ENCODE measurements at regions not wholly inside any gene's neighbourhood (a gene's known extent, or its start where the extent isn't known, plus 50 kb on each side); places are given as distances from the start of the nearest gene placed in this dataset.

- H3K27me3 Mint-ChIP-seq (ENCODE audit: low read depth in 3 of 3), result no peaks in the 10 kb centered on the region
- H3K9me3 Mint-ChIP-seq, result peaks cover 1 to 47% (median 14%) of the 10 kb centered on the region in 6 donors
- DNase-seq, result no peak
- no peaks in the 10 kb centered on the region for H3K4me1 Mint-ChIP-seq
- no peak overlapping the region for H3K4me3 Mint-ChIP-seq
- no peak overlapping the region for H3K27ac Mint-ChIP-seq
- H3K36me3 Mint-ChIP-seq, result no peaks in the 10 kb centered on the region
Observed at GRCh38 chr21:18602711-18603110, 199.1 kb upstream of the TMPRSS15 start.

DNA sequence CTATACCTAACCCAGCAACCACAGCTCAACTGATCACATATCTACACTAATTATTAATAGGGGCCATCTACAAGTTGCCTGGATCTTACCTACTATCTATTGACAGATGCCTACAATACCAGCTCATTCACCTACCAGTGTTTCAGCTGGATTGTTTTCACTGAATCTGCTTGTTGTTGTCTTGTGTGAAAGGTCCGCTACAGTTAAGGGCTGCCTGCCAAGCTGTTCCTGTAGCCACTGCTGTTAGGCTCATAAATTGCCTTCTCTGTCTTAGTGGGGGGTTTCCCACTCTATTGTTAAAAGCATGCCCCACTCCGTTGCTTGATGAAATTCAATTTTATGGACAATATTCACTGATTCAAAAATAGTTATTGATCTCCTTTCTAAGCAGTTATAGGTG lies 199.7 kb upstream of the TMPRSS15 start:
- H3K4me1 Mint-ChIP-seq, result no peaks in the 10 kb centered on the region
- H3K27ac Mint-ChIP-seq, result no peak overlapping the region
- peaks cover 1 to 43% (median 12%) of the 10 kb centered on the region in 6 donors for H3K9me3 Mint-ChIP-seq
- H3K36me3 Mint-ChIP-seq, result no peaks in the 10 kb centered on the region
- H3K27me3 Mint-ChIP-seq (ENCODE audit: low read depth in 3 of 3), result no peaks in the 10 kb centered on the region
- DNase-seq, result no peak
- H3K4me3 Mint-ChIP-seq, result no peak overlapping the region

DNA sequence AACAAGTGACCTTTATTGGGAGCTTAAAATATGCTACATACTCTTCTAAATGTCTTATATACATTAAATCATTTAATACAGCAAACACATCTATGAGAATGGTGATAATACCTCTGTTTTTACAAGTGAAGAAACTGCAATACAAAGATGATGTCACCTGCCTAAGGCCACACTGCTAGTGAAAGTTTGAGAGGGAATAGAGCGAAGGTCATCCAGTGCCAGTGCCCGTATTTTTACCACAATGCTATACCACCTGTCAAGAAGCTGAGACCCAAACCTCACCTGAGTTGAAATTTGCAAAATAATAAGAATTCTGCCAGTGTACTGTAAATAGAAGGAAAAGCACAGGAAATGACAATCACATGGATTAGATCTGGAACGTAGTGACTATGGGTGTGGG lies 200.4 kb upstream of the TMPRSS15 start:
- Mint-ChIP-seq H3K36me3 (no peaks in the 10 kb centered on the region), H3K4me1 (no peaks in the 10 kb centered on the region), H3K4me3 (no peak overlapping the region), H3K27me3 (ENCODE audit: low read depth in 3 of 3) (no peaks in the 10 kb centered on the region), H3K9me3 (peaks cover 1 to 39% (median 10%) of the 10 kb centered on the region in 6 donors), H3K27ac (no peak overlapping the region)
- DNase-seq, result no peak

DNA sequence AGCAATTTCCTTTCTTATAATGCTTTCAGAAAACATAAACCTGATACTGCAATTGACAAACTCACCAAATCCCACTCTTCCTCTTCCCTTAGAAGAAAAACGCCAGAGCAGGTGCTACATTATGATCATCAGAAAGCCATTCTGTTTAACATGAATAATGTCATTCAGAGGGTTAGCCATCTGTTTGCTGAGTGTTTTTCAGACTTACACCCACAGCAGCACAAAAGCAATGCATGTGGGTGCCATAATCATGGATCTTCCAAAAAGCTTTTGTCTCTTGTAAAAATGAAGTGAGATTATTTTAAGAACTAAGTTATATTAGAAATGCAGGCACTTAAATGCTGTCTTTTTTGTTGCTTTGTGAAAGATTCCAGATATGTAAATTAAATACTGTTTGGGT lies 204.6 kb upstream of the TMPRSS15 start:
- H3K4me1 Mint-ChIP-seq, result no peaks in the 10 kb centered on the region
- H3K9me3 Mint-ChIP-seq, result peaks cover 0 to 29% (median 8%) of the 10 kb centered on the region in 6 donors
- no peak overlapping the region for H3K27ac Mint-ChIP-seq

DNA sequence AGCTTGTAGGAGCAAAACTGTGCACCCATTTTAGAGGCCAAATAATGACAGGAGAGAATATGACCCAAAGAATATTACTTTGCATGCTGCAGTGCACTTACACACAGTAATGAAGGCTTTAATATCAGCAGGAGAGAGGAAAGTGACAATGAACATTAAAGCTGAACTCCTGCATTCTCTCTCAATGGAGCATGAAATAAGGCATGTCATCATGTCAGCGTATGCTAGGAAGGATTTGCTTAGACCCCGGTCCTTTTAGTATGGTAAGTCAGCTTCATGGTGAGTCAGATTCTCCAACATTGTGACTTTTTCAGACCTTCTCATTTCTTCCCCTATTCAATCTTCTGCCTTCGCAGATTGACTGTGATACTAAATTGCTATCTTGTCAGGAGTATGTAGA lies 210.7 kb upstream of the TMPRSS15 start:
- Mint-ChIP-seq H3K27me3 (ENCODE audit: low read depth in 3 of 3) (peaks cover 0 to 2% (median 0%) of the 10 kb centered on the region in 3 donors), H3K27ac (no peak overlapping the region), H3K36me3 (no peaks in the 10 kb centered on the region), H3K4me3 (no peak overlapping the region), H3K4me1 (no peaks in the 10 kb centered on the region), H3K9me3 (peaks cover 3 to 19% (median 11%) of the 10 kb centered on the region in 6 donors)
- DNase-seq, result no peak

More for the DNA sequence above, 204.6 kb upstream of the TMPRSS15 start:
- Mint-ChIP-seq H3K36me3 (no peaks in the 10 kb centered on the region), H3K4me3 (no peak overlapping the region), H3K27me3 (ENCODE audit: low read depth in 3 of 3) (no peaks in the 10 kb centered on the region)
- DNase-seq, result no peak

- Mint-ChIP-seq H3K27ac (no peak overlapping the region), H3K4me3 (no peak overlapping the region), H3K27me3 (ENCODE audit: low read depth in 3 of 3) (peaks cover 0 to 2% (median 0%) of the 10 kb centered on the region in 3 donors), H3K4me1 (no peaks in the 10 kb centered on the region), H3K9me3 (peaks cover 3 to 18% (median 12%) of the 10 kb centered on the region in 6 donors), H3K36me3 (no peaks in the 10 kb centered on the region)
- DNase-seq, result no peak
Observed at GRCh38 chr21:18617291-18617690, 213.7 kb upstream of the TMPRSS15 start.

- Mint-ChIP-seq H3K4me1 (no peaks in the 10 kb centered on the region), H3K36me3 (no peaks in the 10 kb centered on the region), H3K27me3 (ENCODE audit: low read depth in 3 of 3) (no peaks in the 10 kb centered on the region), H3K9me3 (peaks cover 7 to 27% (median 15%) of the 10 kb centered on the region in 6 donors), H3K27ac (no peak overlapping the region), H3K4me3 (no peak overlapping the region)
- no peak for DNase-seq
Observed at GRCh38 chr21:18620436-18620835, 216.9 kb upstream of the TMPRSS15 start.

GRCh38 chr21:18622383-18622782 lies 218.8 kb upstream of the TMPRSS15 start:
- no peak overlapping the region for H3K27ac Mint-ChIP-seq

DNA sequence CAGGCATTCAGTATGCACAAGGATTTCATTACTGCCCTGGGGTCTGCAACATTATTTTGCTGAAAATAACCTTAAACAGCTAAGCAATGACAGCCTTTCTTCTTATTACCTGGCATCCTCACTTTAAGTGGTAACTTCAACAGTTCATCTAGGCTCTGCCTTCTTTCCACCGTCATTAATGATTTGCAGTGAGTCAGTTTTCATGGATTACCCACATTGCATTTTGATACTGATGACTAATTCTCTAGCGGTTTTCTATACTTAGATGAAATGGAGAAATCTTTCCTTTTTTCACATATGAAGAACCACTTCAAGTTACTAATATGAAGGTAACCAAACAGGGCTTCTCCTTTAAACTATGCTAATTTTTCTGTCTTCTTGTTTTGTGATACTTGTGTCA lies 226.9 kb upstream of the TMPRSS15 start:
- DNase-seq, result no peak
- no peaks in the 10 kb centered on the region for H3K4me1 Mint-ChIP-seq
- peaks cover 0 to 3% (median 0%) of the 10 kb centered on the region in 3 donors for H3K36me3 Mint-ChIP-seq
- peaks cover 3 to 55% (median 23%) of the 10 kb centered on the region in 6 donors for H3K9me3 Mint-ChIP-seq
- H3K27ac Mint-ChIP-seq, result no peak overlapping the region
- no peak overlapping the region for H3K4me3 Mint-ChIP-seq
- H3K27me3 Mint-ChIP-seq (ENCODE audit: low read depth in 3 of 3), result no peaks in the 10 kb centered on the region

More at GRCh38 chr21:18622383-18622782, 218.8 kb upstream of the TMPRSS15 start:
- no peaks in the 10 kb centered on the region for H3K36me3 Mint-ChIP-seq
- no peaks in the 10 kb centered on the region for H3K4me1 Mint-ChIP-seq
- no peak for DNase-seq
- no peaks in the 10 kb centered on the region for H3K27me3 Mint-ChIP-seq (ENCODE audit: low read depth in 3 of 3)
- H3K4me3 Mint-ChIP-seq, result no peak overlapping the region
- H3K9me3 Mint-ChIP-seq, result peaks cover 4 to 32% (median 15%) of the 10 kb centered on the region in 6 donors

DNA sequence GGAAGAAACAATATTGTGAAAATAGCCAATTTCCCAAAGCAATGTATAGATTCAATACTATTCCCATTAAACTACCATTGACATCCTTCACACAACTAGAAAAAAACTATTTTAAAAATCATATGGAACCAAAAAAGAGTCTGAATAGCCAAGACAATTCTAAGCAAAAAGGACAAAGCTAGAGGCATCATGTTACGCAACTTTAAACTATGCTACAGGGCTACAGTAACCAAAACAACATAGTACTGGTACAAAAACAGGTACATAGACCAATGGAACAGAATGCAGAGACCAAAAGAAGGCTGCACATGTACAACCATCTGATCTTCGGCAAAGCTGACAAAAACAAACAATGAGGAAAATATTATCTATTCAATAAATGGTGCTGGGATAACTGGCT lies 233.3 kb upstream of the TMPRSS15 start:
- Mint-ChIP-seq H3K9me3 (peaks cover 7 to 34% (median 24%) of the 10 kb centered on the region in 6 donors), H3K27ac (no peak overlapping the region), H3K4me3 (no peak overlapping the region), H3K27me3 (ENCODE audit: low read depth in 3 of 3) (peaks cover 0 to 3% (median 2%) of the 10 kb centered on the region in 3 donors), H3K36me3 (no peaks in the 10 kb centered on the region), H3K4me1 (no peaks in the 10 kb centered on the region)
- no peak for DNase-seq

DNA sequence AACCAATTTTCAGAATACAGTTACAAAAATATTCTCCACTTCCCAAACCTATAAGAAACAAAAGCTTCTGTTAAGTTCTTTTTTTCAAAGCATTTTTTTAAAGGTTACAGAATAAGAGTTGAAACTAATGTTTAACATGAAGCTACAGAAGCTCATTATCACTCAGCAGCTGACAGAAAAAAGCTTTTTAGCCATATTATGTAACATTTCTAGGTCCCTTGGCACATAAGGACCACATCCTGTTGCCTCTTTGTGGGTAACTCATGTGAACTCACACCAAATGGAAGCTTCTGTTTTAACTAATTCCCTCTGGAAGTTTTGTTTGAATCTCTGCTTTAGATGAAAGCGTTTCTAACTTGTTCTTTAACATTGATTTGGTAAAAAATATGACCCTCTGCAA lies 242.5 kb upstream of the TMPRSS15 start:
- DNase-seq, result no peak
- no peak overlapping the region for H3K27ac Mint-ChIP-seq

DNA sequence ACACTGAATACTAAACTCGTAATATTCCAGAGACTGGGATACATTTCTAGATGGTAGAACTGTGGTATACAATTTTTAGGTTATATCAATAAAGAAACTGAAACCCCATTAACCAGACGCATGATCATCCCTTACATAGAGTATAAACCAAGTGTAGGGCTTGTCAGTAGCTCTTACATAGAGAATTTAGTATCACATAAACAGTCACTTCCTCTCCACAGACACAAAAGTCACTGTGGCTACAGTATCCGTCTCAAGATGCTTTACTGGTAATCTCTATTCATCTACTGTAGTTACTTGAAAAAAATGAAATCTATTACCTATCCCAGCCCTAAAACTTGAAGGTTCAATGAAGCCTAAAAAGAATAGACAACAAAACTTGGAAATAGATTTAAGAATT lies 252.3 kb upstream of the TMPRSS15 start:
- H3K36me3 Mint-ChIP-seq, result peaks cover 0 to 4% (median 0%) of the 10 kb centered on the region in 3 donors
- no peak for DNase-seq
- H3K27me3 Mint-ChIP-seq (ENCODE audit: low read depth in 3 of 3), result no peaks in the 10 kb centered on the region
- peaks cover 3 to 21% (median 11%) of the 10 kb centered on the region in 6 donors for H3K9me3 Mint-ChIP-seq
- no peak overlapping the region for H3K27ac Mint-ChIP-seq
- no peak overlapping the region for H3K4me3 Mint-ChIP-seq
- no peaks in the 10 kb centered on the region for H3K4me1 Mint-ChIP-seq

More for the DNA sequence above, 242.5 kb upstream of the TMPRSS15 start:
- Mint-ChIP-seq H3K4me3 (no peak overlapping the region), H3K36me3 (peaks cover 0 to 4% (median 0%) of the 10 kb centered on the region in 3 donors), H3K4me1 (no peaks in the 10 kb centered on the region), H3K9me3 (peaks cover 4 to 44% (median 17%) of the 10 kb centered on the region in 6 donors), H3K27me3 (ENCODE audit: low read depth in 3 of 3) (peaks cover 0 to 4% (median 0%) of the 10 kb centered on the region in 3 donors)

DNA sequence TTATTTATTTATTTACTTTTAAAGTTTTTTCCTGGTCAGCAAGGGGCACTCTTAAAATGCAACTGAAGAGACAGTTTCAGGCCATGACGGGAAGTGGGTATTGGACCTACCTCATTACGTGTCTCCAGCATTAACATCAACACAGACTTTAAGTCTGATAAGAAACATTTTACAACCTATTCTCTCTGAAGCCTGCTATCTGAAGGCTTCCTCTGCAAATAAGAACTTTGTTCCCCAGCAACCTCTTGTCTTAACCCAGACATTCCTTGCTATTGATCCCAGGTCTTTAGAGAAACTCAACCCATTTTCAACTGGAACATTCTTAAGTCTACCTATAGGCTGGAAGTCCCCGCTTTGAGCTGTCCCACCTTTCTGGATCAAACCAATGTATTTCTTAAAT lies 258.3 kb upstream of the TMPRSS15 start:
- H3K4me3 Mint-ChIP-seq, result no peak overlapping the region
- no peaks in the 10 kb centered on the region for H3K27me3 Mint-ChIP-seq (ENCODE audit: low read depth in 3 of 3)
- H3K9me3 Mint-ChIP-seq, result peaks cover 7 to 35% (median 24%) of the 10 kb centered on the region in 6 donors
- no peak for DNase-seq
- no peaks in the 10 kb centered on the region for H3K4me1 Mint-ChIP-seq
- H3K36me3 Mint-ChIP-seq, result peaks cover 0 to 3% (median 0%) of the 10 kb centered on the region in 3 donors
- no peak overlapping the region for H3K27ac Mint-ChIP-seq

DNA sequence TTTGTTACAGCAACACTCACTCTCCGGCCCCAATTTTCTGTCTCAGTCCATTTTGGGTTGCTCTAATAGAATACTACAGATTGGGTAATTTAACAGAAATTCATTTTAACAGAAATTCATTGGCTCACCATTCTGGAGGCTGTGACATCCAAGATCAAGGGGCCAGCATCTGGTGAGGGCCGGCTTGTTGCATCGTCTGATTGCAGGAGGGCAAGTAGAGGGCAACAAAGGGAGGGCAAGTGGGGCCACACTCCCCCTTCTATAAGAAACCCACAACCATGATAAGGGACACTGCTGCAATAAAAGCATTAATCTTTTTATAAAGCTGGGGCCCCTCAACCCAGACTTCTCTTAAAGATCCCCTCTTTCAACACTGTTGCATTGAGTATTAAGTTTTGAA lies 260.1 kb upstream of the TMPRSS15 start:
- H3K27ac Mint-ChIP-seq, result no peak overlapping the region
- H3K4me1 Mint-ChIP-seq, result no peaks in the 10 kb centered on the region
- peaks cover 12 to 45% (median 29%) of the 10 kb centered on the region in 6 donors for H3K9me3 Mint-ChIP-seq
- no peak overlapping the region for H3K4me3 Mint-ChIP-seq
- no peak for DNase-seq
- no peaks in the 10 kb centered on the region for H3K27me3 Mint-ChIP-seq (ENCODE audit: low read depth in 3 of 3)
- peaks cover 0 to 4% (median 3%) of the 10 kb centered on the region in 3 donors for H3K36me3 Mint-ChIP-seq

- no peak overlapping the region for H3K27ac Mint-ChIP-seq
- no peak for DNase-seq
- H3K36me3 Mint-ChIP-seq, result peaks cover 0 to 4% (median 3%) of the 10 kb centered on the region in 3 donors
- peaks cover 12 to 67% (median 45%) of the 10 kb centered on the region in 6 donors for H3K9me3 Mint-ChIP-seq
- no peaks in the 10 kb centered on the region for H3K27me3 Mint-ChIP-seq (ENCODE audit: low read depth in 3 of 3)
- no peak overlapping the region for H3K4me3 Mint-ChIP-seq
- no peaks in the 10 kb centered on the region for H3K4me1 Mint-ChIP-seq
Observed at GRCh38 chr21:18666725-18667124, 263.1 kb upstream of the TMPRSS15 start.
